Epithelial cell of proximal tubule (primary cell): ENCODE measurements at regions not wholly inside any gene's neighbourhood (a gene's known extent, or its start where the extent isn't known, plus 50 kb on each side); places are given as distances from the start of the nearest gene placed in this dataset.

Source experiments
- DNase-seq: peaks from one replicate; pipeline ENCODE4 v3.0.0-alpha.2; 2011; ENCODE audit warnings: low read depth
- H3K4me3 ChIP-seq: 2 replicates; pipeline ENCODE4 v1.5.1; 2011; ENCODE audit warnings: low read depth, mild to moderate bottlenecking, low read length
- TF ChIP-seq, protein P1 (sequence below): conservative IDR thresholded peaks from 2 replicates; pipeline ENCODE4 v1.5.1; 2012; ENCODE audit warnings: low read depth, mild to moderate bottlenecking, low read length

DNA sequence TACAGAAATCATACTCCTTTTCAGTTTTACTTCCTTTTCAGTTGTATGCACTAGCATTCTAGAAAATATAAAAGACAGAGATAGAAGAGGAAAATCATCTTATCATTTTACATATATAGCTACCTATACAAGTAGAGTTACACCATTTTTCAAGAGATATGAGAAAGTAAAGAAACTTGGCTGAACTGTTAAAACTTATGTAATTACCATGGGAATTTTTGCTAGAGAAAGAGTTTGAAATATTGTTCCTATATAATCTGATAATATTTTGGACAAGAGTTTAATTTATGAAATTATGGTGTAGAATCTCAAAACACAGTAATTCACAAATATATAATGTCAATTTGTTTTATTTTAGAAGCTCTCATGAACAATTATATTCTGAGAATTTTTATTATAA lies 180.8 kb downstream of the PLPPR4 start:
- TF ChIP-seq, protein P1, sequence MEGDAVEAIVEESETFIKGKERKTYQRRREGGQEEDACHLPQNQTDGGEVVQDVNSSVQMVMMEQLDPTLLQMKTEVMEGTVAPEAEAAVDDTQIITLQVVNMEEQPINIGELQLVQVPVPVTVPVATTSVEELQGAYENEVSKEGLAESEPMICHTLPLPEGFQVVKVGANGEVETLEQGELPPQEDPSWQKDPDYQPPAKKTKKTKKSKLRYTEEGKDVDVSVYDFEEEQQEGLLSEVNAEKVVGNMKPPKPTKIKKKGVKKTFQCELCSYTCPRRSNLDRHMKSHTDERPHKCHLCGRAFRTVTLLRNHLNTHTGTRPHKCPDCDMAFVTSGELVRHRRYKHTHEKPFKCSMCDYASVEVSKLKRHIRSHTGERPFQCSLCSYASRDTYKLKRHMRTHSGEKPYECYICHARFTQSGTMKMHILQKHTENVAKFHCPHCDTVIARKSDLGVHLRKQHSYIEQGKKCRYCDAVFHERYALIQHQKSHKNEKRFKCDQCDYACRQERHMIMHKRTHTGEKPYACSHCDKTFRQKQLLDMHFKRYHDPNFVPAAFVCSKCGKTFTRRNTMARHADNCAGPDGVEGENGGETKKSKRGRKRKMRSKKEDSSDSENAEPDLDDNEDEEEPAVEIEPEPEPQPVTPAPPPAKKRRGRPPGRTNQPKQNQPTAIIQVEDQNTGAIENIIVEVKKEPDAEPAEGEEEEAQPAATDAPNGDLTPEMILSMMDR, result no peak
- H3K4me3 ChIP-seq, result no peak overlapping the region
- DNase-seq, result no peak

DNA sequence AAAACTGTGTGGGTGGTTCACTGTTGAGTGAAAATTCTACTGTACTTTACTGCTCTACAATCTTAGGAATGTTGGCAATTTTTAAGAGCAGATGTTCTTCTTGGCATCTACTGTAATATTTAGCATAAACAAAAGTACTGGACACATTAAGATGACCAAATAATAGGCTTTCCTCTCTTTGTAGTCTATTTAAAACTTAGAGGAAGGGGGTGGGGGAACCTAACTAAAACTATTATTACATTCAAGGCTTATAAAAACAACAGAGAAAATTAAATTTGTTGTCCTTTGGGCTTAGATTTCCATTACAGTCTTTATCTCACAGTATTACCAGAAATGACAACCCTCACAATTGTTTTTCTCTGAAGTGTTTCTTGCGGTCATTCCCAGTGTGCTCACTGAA lies 181.2 kb downstream of the PLPPR4 start:
- TF ChIP-seq, protein P1, result no peak
- no peak overlapping the region for H3K4me3 ChIP-seq
- DNase-seq, result no peak

DNA sequence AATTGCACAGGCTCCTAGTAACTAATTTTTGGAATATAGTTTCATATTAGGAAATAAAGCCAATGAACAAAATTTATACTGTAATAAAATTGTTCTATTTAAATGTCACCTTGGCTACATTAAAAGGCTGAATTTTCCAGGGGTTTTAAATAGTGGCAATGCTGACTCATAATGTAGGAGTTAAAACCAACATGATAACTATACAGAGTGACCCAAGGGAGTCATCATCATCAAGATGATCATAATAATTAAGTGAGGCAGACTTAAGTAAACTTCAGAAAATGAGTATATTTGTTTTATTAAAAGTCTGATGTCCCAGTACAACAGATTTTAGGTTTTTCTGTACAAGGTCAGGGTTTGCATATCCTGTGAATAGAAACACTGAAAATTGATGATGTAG lies 183.4 kb downstream of the PLPPR4 start:
- DNase-seq, result no peak

DNA sequence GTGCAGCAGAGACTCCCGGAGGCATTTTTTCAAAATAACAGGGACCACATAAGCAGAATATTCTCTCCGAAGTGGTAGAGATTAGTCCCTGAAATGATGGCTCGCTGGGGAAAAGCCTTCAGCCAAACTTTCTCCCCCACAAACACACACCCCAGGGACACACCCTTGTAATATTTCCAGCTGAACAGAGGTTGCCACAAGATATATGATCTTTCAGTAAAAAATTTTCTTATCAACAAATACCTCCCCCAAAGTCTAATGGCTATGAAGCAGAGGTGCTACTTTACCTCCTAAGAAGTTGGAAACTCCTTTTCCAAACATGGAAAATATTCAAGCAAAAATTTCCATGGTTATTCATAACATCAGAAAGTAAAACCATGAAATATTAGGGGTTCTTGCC lies 190.2 kb upstream of the PALMD start:
- DNase-seq, result no peak
- TF ChIP-seq, protein P1, result no peak
- H3K4me3 ChIP-seq, result no peak overlapping the region

More for the DNA sequence above, 183.4 kb downstream of the PLPPR4 start:
- TF ChIP-seq, protein P1, result no peak
- H3K4me3 ChIP-seq, result no peak overlapping the region

DNA sequence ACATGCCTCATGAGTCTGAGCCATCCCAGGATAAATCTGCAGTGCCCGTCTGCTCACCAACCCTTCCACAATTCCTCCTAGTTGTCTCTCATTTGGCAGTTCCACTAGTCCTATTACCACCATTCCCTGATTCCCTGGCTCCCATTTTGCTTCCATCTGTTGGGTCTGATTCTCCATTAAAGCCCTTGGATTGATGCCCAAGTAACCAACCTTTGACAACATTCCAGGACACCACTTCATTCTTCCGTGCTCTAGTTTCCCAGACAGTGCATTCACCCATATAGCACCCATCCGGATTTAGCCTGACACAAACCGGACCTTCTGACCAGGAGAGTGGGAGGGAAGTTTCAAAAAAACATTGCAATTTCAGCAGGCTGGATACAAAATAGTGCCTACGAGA lies 189.4 kb upstream of the PALMD start:
- H3K4me3 ChIP-seq, result no peak overlapping the region
- TF ChIP-seq, protein P1, result no peak
- peak; percentile 63 for DNase-seq

DNA sequence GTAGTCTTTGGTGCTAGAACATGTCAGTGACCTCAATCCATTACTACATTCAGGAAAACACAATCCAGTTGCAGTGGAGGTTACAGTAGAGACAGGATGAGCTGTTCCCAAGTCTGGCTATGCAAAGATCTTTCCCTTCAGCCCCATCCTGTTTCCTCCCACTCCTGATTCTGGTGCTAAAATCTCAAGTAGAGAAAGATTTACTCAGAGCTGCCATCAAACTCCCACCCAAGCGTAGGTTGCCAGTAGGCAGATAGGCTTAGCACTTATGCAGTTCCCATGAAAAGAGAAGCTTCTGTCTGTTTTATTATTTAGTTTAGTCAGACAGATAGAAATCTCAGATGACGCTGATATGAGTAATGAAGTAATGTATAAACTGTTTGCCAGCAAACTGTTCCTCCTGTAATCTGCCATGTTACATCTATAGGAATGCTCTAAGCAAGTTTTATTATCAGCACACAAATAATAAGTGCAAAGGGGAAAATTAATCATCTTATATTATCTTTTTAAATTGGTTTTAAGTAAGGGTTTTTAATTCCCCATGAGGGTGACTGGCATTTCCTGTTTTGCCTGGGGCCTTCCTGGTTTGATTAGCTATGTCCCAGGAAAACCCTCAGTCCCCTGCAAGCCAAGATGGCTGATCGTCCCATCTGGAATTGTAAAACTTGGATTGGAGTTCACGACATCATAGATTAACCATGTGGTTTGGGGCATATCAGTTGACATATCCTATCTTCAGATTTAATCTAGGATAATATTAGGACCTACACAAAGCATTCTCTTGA lies 188.3 kb upstream of the PALMD start:
- peak; percentile 22 for DNase-seq
- H3K4me3 ChIP-seq, result no peak overlapping the region
- TF ChIP-seq, protein P1, result no peak

DNA sequence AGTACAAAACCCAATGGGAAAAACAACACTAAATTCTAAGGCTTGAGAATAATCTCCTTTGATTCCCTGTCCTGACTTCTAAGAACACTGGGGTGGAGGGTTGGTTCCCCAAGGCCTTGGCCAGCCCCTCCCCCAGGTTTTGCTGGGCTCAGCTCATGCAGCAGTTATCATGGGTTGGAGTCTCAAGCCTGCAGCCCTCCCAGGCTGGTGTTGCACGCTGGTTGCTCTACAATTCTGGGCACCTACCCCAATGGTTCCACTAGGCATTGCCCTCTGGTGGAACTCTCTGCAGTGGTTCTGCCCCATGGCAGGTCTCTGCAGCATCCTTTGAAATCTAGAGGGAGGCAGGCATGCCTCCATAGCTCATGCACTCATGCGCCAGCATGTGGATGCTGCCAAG lies 184.4 kb upstream of the PALMD start:
- no peak overlapping the region for H3K4me3 ChIP-seq
- no peak for DNase-seq
- TF ChIP-seq, protein P1, result no peak
